A549 (cell line): ENCODE measurements at regions not wholly inside any gene's neighbourhood (a gene's known extent, or its start where the extent isn't known, plus 50 kb on each side); places are given as distances from the start of the nearest gene placed in this dataset.

Source experiments
- ATAC-seq, 2 experiments: fragments of 200-7000 bp in 1 of 2; fragments of >200 bp in 1 of 2; cut with Nextera tagmentation in 1 of 2; cut with Tn5 transposase in 1 of 2; 3 replicates each; pipeline versions ENCODE4 v1.8.0 to v1.9.1; 2018 to 2020; ENCODE audit warnings: mild to moderate bottlenecking in 1 of 2, moderate library complexity in 1 of 2
- CTCF ChIA-PET: fragments of 300-600 bp; sonication (Branson Sonifier 250); formaldehyde crosslinking; extraction: SDS; loops from one replicate; lab custom pipeline; 2021; ENCODE audit warnings: antibody characterized with exemption, inconsistent platforms; lab: Yijun Ruan, JAX
- POLR2A ChIA-PET: fragments of 350-600 bp; formaldehyde crosslinking; extraction: SDS; loops from one replicate; lab custom pipeline; 2021; ENCODE audit warnings: antibody characterized with exemption, inconsistent platforms; lab: Yijun Ruan, JAX
- DNase-seq, 2 experiments: peaks; one replicate each; pipeline versions ENCODE4 v3.0.0 to v3.0.0-alpha.2; 2011 to 2016; ENCODE audit warnings: low read depth in 1 of 2, low spot score in 1 of 2
- FAIRE-seq: peaks from 2 replicates; lab custom pipeline; 2011; peaks lifted over from hg19 to GRCh38; lab: Jason Lieb, UNC
- H3K27ac ChIP-seq, 2 experiments: fragments of >200 bp; sonication (Bioruptor Twin); formaldehyde crosslinking; 3 replicates each; pipeline ENCODE4 v1.5.1; 2016 to 2017
- H3K4me1 ChIP-seq: fragments of >200 bp; sonication (Bioruptor Twin); formaldehyde crosslinking; 3 replicates; pipeline ENCODE4 v1.6.1; 2016
- H3K4me2 ChIP-seq: fragments of >200 bp; sonication (Bioruptor Twin); formaldehyde crosslinking; 3 replicates; pipeline ENCODE4 v1.6.1; 2016
- H3K4me3 ChIP-seq: fragments of >200 bp; sonication (Bioruptor Twin); formaldehyde crosslinking; 3 replicates; pipeline ENCODE4 v1.5.1; 2016
- H3K9me3 ChIP-seq: fragments of >200 bp; sonication (Bioruptor Twin); formaldehyde crosslinking; 3 replicates; pipeline ENCODE4 v1.6.1; 2016
- ATOH8 ChIP-seq: fragments of 250-450 bp; sonication (Bioruptor Pico); IDR thresholded peaks from 2 replicates; pipeline ENCODE4 v1.5.0; 2020; ENCODE audit warnings: low read depth, mild to moderate bottlenecking, moderate library complexity
- CBX2 ChIP-seq: fragments of 200-600 bp; sonication (generic); IDR thresholded peaks from 2 replicates; pipeline ENCODE4 v1.6.1; 2016; ENCODE audit warnings: low read depth, mild to moderate bottlenecking, borderline replicate concordance
- CHD2 ChIP-seq: fragments of 150-350 bp; IDR thresholded peaks from 2 replicates; pipeline ENCODE4 v1.6.1; 2014; ENCODE audit warnings: low read length; ENCODE audit not compliant: partially characterized antibody
- CHD4 ChIP-seq: fragments of 200-600 bp; sonication (generic); IDR thresholded peaks from 2 replicates; pipeline ENCODE4 v1.6.1; 2016; ENCODE audit warnings: antibody characterized with exemption, mild to moderate bottlenecking, borderline replicate concordance
- EHMT2 ChIP-seq: fragments of 200-600 bp; sonication (generic); IDR thresholded peaks from 2 replicates; pipeline ENCODE4 v1.6.1; 2016; ENCODE audit warnings: antibody characterized with exemption, low read depth, mild to moderate bottlenecking, moderate library complexity
- ESRRA ChIP-seq: fragments of 150-350 bp; IDR thresholded peaks from 2 replicates; pipeline ENCODE4 v1.6.1; 2014; ENCODE audit warnings: mild to moderate bottlenecking, low read length, borderline replicate concordance
- FOSL2 ChIP-seq, 2 experiments: fragments of 450-650 bp in 1 of 2; fragments of >200 bp in 1 of 2; sonication (Bioruptor Twin) in 1 of 2; formaldehyde crosslinking; IDR thresholded peaks; 2 replicates each; pipeline versions ENCODE4 v1.5.0 to v1.6.1; 2016 to 2020; ENCODE audit warnings: mild to moderate bottlenecking in 1 of 2, moderate library complexity in 1 of 2
- FOXS1 ChIP-seq: fragments of 250-450 bp; sonication (Bioruptor Pico); IDR thresholded peaks from 2 replicates; pipeline ENCODE4 v1.5.0; 2020; ENCODE audit warnings: mild to moderate bottlenecking, moderate library complexity
- GATA3 ChIP-seq: IDR thresholded peaks from 2 replicates; pipeline ENCODE4 v1.6.1; 2012; ENCODE audit warnings: borderline replicate concordance
- HOXB5 ChIP-seq: fragments of 250-450 bp; sonication (Bioruptor Pico); IDR thresholded peaks from 2 replicates; pipeline ENCODE4 v1.5.0; 2020; ENCODE audit warnings: mild to moderate bottlenecking, moderate library complexity
- JUNB ChIP-seq: fragments of >200 bp; sonication (Bioruptor Twin); formaldehyde crosslinking; IDR thresholded peaks from 2 replicates; pipeline ENCODE4 v1.6.1; 2016
- NFE2L2 ChIP-seq: fragments of 150-350 bp; conservative IDR thresholded peaks from 2 replicates; pipeline ENCODE4 v1.6.1; 2014; ENCODE audit warnings: low read length
- POLR2AphosphoS2 ChIP-seq: conservative IDR thresholded peaks from 2 replicates; pipeline ENCODE4 v1.6.1; 2012; ENCODE audit warnings: low read length, improper control_type of control experiment, inconsistent platforms
- RAD21 ChIP-seq, 2 experiments: fragments of >200 bp in 1 of 2; sonication (Bioruptor Twin) in 1 of 2; formaldehyde crosslinking in 1 of 2; IDR thresholded peaks in 1 of 2; conservative IDR thresholded peaks in 1 of 2; 2 replicates in 1 of 2; 3 replicates in 1 of 2; pipeline ENCODE4 v1.6.1; 2012 to 2018; ENCODE audit warnings: inconsistent platforms in 1 of 2
- RCOR1 ChIP-seq: fragments of 150-350 bp; IDR thresholded peaks from 2 replicates; pipeline ENCODE4 v1.6.1; 2014; ENCODE audit warnings: antibody characterized with exemption, low read length, low read depth
- RFX5 ChIP-seq: fragments of 450-650 bp; IDR thresholded peaks from 2 replicates; pipeline ENCODE4 v1.7.1; 2014; ENCODE audit warnings: antibody characterized with exemption, mild to moderate bottlenecking, moderate library complexity
- SMC3 ChIP-seq: fragments of >200 bp; sonication (Bioruptor Twin); formaldehyde crosslinking; IDR thresholded peaks from 3 replicates; pipeline ENCODE4 v1.6.1; 2018; ENCODE audit warnings: inconsistent platforms
- TP53 ChIP-seq: fragments of 250-450 bp; sonication (Bioruptor Pico); IDR thresholded peaks from 2 replicates; pipeline ENCODE4 v1.5.0; 2021; ENCODE audit warnings: mild to moderate bottlenecking, moderate library complexity
- ZSCAN20 ChIP-seq: fragments of 250-450 bp; sonication (Bioruptor Pico); IDR thresholded peaks from 2 replicates; pipeline ENCODE4 v1.8.0; 2022; ENCODE audit warnings: mild to moderate bottlenecking, moderate library complexity
- WGBS: methylation state at CpG from one replicate; pipeline ENCODE4 v1.1.6; 2017; ENCODE audit errors: missing lambda C conversion rate; 5-methylcytosine and 5-hydroxymethylcytosine counted together
- TF ChIP-seq, protein P1 (sequence below): IDR thresholded peaks from 2 replicates; pipeline ENCODE4 v1.6.1; 2012; ENCODE audit warnings: low read depth, borderline replicate concordance
- TF ChIP-seq, protein P2 (sequence below): fragments of 250-450 bp; sonication (Bioruptor Pico); IDR thresholded peaks from 2 replicates; pipeline ENCODE4 v1.5.0; 2021; ENCODE audit warnings: mild to moderate bottlenecking, moderate library complexity, borderline replicate concordance
- TF ChIP-seq, protein P3 (sequence below): fragments of >200 bp; sonication (Bioruptor Twin); formaldehyde crosslinking; IDR thresholded peaks from 3 replicates; pipeline ENCODE4 v1.5.1; 2016

DNA sequence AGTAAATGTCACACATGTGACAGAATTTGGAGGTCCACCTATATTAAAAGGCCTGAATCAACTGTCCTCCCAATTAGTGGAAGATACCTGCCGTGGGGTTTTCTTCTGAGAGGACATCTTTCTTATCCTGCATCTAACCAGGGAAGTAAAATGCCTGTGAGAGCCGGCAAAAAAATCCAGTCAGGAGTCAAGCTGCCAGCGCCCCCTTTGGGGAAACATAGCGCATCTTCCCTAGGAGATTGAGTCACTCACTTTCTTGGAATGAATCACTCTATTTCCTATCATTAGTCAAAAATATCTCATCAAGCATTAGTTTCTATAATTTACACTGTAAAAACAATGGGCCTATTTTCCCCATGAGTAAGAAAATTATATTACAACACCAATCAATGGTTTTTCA is 66.4 kb upstream of the ANK3 start:
- Histone ChIP-seq H3K27ac (no peak overlapping the region), H3K9me3 (no peaks in the 10 kb centered on the region), H3K4me2 (no peak overlapping the region), H3K4me3 (no peak overlapping the region), H3K4me1 (no peaks in the 10 kb centered on the region)
- POLR2A ChIA-PET, result no interaction called here
- TF ChIP-seq CHD4 (no peak), ZSCAN20 (no peak), EHMT2 (no peak), HOXB5 (CRISPR knock-in tag) (no peak), GATA3 (no peak), CHD2 (no peak), RFX5 (no peak), RCOR1 (no peak), TP53 (CRISPR knock-in tag) (no peak), SMC3 (no peak), FOSL2 (IDR thresholded peaks at IDR 0.05) (no peak), FOSL2 (CRISPR knock-in tag; IDR thresholded peaks at IDR 0.05) (no peak), FOXS1 (no peak), POLR2AphosphoS2 (no peak), ESRRA (no peak), NFE2L2 (no peak), CBX2 (no peak), JUNB (no peak)
- TF ChIP-seq, protein P1, sequence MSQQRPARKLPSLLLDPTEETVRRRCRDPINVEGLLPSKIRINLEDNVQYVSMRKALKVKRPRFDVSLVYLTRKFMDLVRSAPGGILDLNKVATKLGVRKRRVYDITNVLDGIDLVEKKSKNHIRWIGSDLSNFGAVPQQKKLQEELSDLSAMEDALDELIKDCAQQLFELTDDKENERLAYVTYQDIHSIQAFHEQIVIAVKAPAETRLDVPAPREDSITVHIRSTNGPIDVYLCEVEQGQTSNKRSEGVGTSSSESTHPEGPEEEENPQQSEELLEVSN, result no peak
- TF ChIP-seq, protein P2, sequence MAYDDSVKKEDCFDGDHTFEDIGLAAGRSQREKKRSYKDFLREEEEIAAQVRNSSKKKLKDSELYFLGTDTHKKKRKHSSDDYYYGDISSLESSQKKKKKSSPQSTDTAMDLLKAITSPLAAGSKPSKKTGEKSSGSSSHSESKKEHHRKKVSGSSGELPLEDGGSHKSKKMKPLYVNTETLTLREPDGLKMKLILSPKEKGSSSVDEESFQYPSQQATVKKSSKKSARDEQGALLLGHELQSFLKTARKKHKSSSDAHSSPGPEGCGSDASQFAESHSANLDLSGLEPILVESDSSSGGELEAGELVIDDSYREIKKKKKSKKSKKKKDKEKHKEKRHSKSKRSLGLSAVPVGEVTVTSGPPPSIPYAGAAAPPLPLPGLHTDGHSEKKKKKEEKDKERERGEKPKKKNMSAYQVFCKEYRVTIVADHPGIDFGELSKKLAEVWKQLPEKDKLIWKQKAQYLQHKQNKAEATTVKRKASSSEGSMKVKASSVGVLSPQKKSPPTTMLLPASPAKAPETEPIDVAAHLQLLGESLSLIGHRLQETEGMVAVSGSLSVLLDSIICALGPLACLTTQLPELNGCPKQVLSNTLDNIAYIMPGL (CRISPR knock-in tag), result no peak
- TF ChIP-seq, protein P3, sequence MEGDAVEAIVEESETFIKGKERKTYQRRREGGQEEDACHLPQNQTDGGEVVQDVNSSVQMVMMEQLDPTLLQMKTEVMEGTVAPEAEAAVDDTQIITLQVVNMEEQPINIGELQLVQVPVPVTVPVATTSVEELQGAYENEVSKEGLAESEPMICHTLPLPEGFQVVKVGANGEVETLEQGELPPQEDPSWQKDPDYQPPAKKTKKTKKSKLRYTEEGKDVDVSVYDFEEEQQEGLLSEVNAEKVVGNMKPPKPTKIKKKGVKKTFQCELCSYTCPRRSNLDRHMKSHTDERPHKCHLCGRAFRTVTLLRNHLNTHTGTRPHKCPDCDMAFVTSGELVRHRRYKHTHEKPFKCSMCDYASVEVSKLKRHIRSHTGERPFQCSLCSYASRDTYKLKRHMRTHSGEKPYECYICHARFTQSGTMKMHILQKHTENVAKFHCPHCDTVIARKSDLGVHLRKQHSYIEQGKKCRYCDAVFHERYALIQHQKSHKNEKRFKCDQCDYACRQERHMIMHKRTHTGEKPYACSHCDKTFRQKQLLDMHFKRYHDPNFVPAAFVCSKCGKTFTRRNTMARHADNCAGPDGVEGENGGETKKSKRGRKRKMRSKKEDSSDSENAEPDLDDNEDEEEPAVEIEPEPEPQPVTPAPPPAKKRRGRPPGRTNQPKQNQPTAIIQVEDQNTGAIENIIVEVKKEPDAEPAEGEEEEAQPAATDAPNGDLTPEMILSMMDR, result no peak
- FAIRE-seq, result no peak
- no peak for DNase-seq
- ATAC-seq, result no peak
- CTCF ChIA-PET, result no interaction called here
- 81% methylated on average over 4 of the region's 4 CpGs for WGBS

GRCh38 chr10:60454336-60454735 is 64.7 kb upstream of the ANK3 start:
- no peak for ATAC-seq
- no peak for FAIRE-seq
- WGBS, result 65% methylated on average over 3 of the region's 3 CpGs
- Histone ChIP-seq H3K4me3 (no peak overlapping the region), H3K4me2 (no peak overlapping the region), H3K4me1 (no peaks in the 10 kb centered on the region), H3K27ac (no peak overlapping the region), H3K9me3 (no peaks in the 10 kb centered on the region)
- TF ChIP-seq RAD21 (conservative IDR thresholded peaks at IDR 0.05 in 1 of 2, IDR thresholded peaks at IDR 0.05 in 1 of 2), result no peak
- no peak for TF ChIP-seq ATOH8 (CRISPR knock-in tag)
- CTCF ChIA-PET, result no interaction called here
- POLR2A ChIA-PET, result no interaction called here
- DNase-seq, result no peak
